ENCODE measurements at regions not wholly inside any gene's neighbourhood (a gene's known extent, or its start where the extent isn't known, plus 50 kb on each side); places are given as distances from the start of the nearest gene placed in this dataset.

- Histone ChIP-seq H3K27ac (ENCODE audit: low read depth in 1 of 2, low read length in 2 of 2) (no peak overlapping the region), H3K4me1 (ENCODE audit: control insufficient read depth in 4 of 4, insufficient read depth in 4 of 4, low read length in 3 of 4) (peaks cover 0 to 3% (median 0%) of the 10 kb centered on the region in 4 donors), H3K27me3 (ENCODE audit: control insufficient read depth in 4 of 4, insufficient read depth in 4 of 4, low read length in 3 of 4) (no peaks in the 10 kb centered on the region), H3K9ac (ENCODE audit: low read depth in 1 of 2, low read length in 2 of 2) (no peak overlapping the region), H3K36me3 (ENCODE audit: control insufficient read depth in 4 of 4, insufficient read depth in 3 of 4, low read depth in 1 of 4, low read length in 3 of 4) (no peaks in the 10 kb centered on the region), H3K4me3 (ENCODE audit: low read depth in 1 of 3, low read length in 3 of 3) (no peak overlapping the region), H3K9me3 (ENCODE audit: control insufficient read depth in 4 of 4, low read length in 3 of 4) (no peaks in the 10 kb centered on the region)
- no peak for TF ChIP-seq JUND (IDR thresholded peaks at IDR 0.05)
- no peak for DNase-seq (ENCODE audit: low spot score)
Measured at GRCh38 chr3:79843180-79843579, 75.4 kb upstream of the ROBO1 start.

DNA sequence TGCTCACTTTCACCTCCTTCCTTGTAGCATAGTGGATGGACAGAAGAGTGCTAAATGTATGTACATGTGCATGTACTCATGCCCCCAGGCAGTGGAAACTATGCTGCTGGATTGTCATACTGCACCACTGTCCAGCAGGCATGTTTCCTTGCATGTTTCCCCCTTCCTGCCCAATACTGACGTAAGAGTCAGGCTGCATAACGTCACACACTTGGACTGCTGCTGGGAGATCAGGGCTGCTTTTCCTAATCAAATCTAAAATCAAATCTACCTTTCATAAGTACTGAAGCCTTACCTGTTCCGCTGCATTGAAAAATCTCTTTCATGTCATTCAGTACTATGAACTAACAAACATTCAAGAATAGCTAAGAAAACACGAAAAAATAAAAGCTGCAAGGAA lies 67.9 kb upstream of the ROBO1 start:
- Histone ChIP-seq H3K36me3 (ENCODE audit: control insufficient read depth in 4 of 4, insufficient read depth in 3 of 4, low read depth in 1 of 4, low read length in 3 of 4) (no peaks in the 10 kb centered on the region), H3K4me1 (ENCODE audit: control insufficient read depth in 4 of 4, insufficient read depth in 4 of 4, low read length in 3 of 4) (no peaks in the 10 kb centered on the region), H3K9ac (ENCODE audit: low read depth in 1 of 2, low read length in 2 of 2) (no peak overlapping the region), H3K27me3 (ENCODE audit: control insufficient read depth in 4 of 4, insufficient read depth in 4 of 4, low read length in 3 of 4) (no peaks in the 10 kb centered on the region), H3K27ac (ENCODE audit: low read depth in 1 of 2, low read length in 2 of 2) (no peak overlapping the region), H3K9me3 (ENCODE audit: control insufficient read depth in 4 of 4, low read length in 3 of 4) (peaks cover 0 to 3% (median 0%) of the 10 kb centered on the region in 4 donors), H3K4me3 (ENCODE audit: low read depth in 1 of 3, low read length in 3 of 3) (no peak overlapping the region)
- TF ChIP-seq YY1 (IDR thresholded peaks at IDR 0.05) (no peak), EGR1 (IDR thresholded peaks at IDR 0.05; ENCODE audit: low read depth in 2 of 2) (no peak), ATF3 (IDR thresholded peaks at IDR 0.05) (no peak), TAF1 (conservative IDR thresholded peaks at IDR 0.05) (no peak), RXRA (IDR thresholded peaks at IDR 0.05) (no peak), FOXA1 (IDR thresholded peaks at IDR 0.05) (no peak), JUND (IDR thresholded peaks at IDR 0.05) (no peak)
- 76% methylated on average over 4 of the region's 4 CpGs for WGBS
- DNase-seq (ENCODE audit: low spot score): no peak

- H3K27ac ChIP-seq (ENCODE audit: low read depth in 1 of 2, low read length in 2 of 2): no peak overlapping the region
- WGBS: 77% methylated on average over 11 of the region's 11 CpGs
- DNase-seq (ENCODE audit: low spot score): no peak
- no peaks in the 10 kb centered on the region for H3K4me1 ChIP-seq (ENCODE audit: control insufficient read depth in 4 of 4, insufficient read depth in 4 of 4, low read length in 3 of 4)
- H3K36me3 ChIP-seq (ENCODE audit: control insufficient read depth in 4 of 4, insufficient read depth in 3 of 4, low read depth in 1 of 4, low read length in 3 of 4): no peaks in the 10 kb centered on the region
- no peak overlapping the region for H3K9ac ChIP-seq (ENCODE audit: low read depth in 1 of 2, low read length in 2 of 2)
- H3K4me3 ChIP-seq (ENCODE audit: low read depth in 1 of 3, low read length in 3 of 3): no peak overlapping the region
- no peaks in the 10 kb centered on the region for H3K27me3 ChIP-seq (ENCODE audit: control insufficient read depth in 4 of 4, insufficient read depth in 4 of 4, low read length in 3 of 4)
- H3K9me3 ChIP-seq (ENCODE audit: control insufficient read depth in 4 of 4, low read length in 3 of 4): no peaks in the 10 kb centered on the region
- no peak for TF ChIP-seq EGR1 (IDR thresholded peaks at IDR 0.05; ENCODE audit: low read depth in 2 of 2)
- TF ChIP-seq, protein P1, sequence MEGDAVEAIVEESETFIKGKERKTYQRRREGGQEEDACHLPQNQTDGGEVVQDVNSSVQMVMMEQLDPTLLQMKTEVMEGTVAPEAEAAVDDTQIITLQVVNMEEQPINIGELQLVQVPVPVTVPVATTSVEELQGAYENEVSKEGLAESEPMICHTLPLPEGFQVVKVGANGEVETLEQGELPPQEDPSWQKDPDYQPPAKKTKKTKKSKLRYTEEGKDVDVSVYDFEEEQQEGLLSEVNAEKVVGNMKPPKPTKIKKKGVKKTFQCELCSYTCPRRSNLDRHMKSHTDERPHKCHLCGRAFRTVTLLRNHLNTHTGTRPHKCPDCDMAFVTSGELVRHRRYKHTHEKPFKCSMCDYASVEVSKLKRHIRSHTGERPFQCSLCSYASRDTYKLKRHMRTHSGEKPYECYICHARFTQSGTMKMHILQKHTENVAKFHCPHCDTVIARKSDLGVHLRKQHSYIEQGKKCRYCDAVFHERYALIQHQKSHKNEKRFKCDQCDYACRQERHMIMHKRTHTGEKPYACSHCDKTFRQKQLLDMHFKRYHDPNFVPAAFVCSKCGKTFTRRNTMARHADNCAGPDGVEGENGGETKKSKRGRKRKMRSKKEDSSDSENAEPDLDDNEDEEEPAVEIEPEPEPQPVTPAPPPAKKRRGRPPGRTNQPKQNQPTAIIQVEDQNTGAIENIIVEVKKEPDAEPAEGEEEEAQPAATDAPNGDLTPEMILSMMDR (IDR thresholded peaks at IDR 0.05; ENCODE audit: low read depth, low read length, missing input control): no peak
- TF ChIP-seq MAX (IDR thresholded peaks at IDR 0.05): no peak
- TF ChIP-seq SP1 (IDR thresholded peaks at IDR 0.05): no peak
- no peak for TF ChIP-seq RXRA (IDR thresholded peaks at IDR 0.05)
- no peak for TF ChIP-seq NR2F2 (IDR thresholded peaks at IDR 0.05)
- no peak for TF ChIP-seq GABPA (IDR thresholded peaks at IDR 0.05 in 1 of 2, conservative IDR thresholded peaks at IDR 0.05 in 1 of 2)
- TF ChIP-seq JUND (IDR thresholded peaks at IDR 0.05): no peak
- no peak for TF ChIP-seq HNF4A (conservative IDR thresholded peaks at IDR 0.05)
- TF ChIP-seq, protein P2, sequence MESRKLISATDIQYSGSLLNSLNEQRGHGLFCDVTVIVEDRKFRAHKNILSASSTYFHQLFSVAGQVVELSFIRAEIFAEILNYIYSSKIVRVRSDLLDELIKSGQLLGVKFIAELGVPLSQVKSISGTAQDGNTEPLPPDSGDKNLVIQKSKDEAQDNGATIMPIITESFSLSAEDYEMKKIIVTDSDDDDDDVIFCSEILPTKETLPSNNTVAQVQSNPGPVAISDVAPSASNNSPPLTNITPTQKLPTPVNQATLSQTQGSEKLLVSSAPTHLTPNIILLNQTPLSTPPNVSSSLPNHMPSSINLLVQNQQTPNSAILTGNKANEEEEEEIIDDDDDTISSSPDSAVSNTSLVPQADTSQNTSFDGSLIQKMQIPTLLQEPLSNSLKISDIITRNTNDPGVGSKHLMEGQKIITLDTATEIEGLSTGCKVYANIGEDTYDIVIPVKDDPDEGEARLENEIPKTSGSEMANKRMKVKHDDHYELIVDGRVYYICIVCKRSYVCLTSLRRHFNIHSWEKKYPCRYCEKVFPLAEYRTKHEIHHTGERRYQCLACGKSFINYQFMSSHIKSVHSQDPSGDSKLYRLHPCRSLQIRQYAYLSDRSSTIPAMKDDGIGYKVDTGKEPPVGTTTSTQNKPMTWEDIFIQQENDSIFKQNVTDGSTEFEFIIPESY (IDR thresholded peaks at IDR 0.05): no peak
- no peak for TF ChIP-seq TAF1 (conservative IDR thresholded peaks at IDR 0.05)
- TF ChIP-seq, protein P3, sequence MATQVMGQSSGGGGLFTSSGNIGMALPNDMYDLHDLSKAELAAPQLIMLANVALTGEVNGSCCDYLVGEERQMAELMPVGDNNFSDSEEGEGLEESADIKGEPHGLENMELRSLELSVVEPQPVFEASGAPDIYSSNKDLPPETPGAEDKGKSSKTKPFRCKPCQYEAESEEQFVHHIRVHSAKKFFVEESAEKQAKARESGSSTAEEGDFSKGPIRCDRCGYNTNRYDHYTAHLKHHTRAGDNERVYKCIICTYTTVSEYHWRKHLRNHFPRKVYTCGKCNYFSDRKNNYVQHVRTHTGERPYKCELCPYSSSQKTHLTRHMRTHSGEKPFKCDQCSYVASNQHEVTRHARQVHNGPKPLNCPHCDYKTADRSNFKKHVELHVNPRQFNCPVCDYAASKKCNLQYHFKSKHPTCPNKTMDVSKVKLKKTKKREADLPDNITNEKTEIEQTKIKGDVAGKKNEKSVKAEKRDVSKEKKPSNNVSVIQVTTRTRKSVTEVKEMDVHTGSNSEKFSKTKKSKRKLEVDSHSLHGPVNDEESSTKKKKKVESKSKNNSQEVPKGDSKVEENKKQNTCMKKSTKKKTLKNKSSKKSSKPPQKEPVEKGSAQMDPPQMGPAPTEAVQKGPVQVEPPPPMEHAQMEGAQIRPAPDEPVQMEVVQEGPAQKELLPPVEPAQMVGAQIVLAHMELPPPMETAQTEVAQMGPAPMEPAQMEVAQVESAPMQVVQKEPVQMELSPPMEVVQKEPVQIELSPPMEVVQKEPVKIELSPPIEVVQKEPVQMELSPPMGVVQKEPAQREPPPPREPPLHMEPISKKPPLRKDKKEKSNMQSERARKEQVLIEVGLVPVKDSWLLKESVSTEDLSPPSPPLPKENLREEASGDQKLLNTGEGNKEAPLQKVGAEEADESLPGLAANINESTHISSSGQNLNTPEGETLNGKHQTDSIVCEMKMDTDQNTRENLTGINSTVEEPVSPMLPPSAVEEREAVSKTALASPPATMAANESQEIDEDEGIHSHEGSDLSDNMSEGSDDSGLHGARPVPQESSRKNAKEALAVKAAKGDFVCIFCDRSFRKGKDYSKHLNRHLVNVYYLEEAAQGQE (IDR thresholded peaks at IDR 0.05): no peak
Measured at GRCh38 chr3:79824166-79824565, 56.4 kb upstream of the ROBO1 start.
